Neuronal stem cell (in vitro differentiated cells): ENCODE measurements at regions not wholly inside any gene's neighbourhood (a gene's known extent, or its start where the extent isn't known, plus 50 kb on each side); places are given as distances from the start of the nearest gene placed in this dataset.

Experiments used
- DNase-seq: peaks from one replicate; pipeline ENCODE4 v3.0.0-alpha.2; 2013; ENCODE audit warnings: low spot score
- H2AFZ ChIP-seq: one replicate; pipeline ENCODE4 v1.6.1; 2013; ENCODE audit warnings: mild to moderate bottlenecking, low read length, inconsistent platforms
- H2AK5ac ChIP-seq: 2 replicates; pipeline ENCODE4 v1.6.1; 2013; ENCODE audit warnings: low read depth, mild to moderate bottlenecking, inconsistent platforms, low read length, moderate library complexity, mixed read lengths
- H2BK120ac ChIP-seq: 2 replicates; pipeline ENCODE4 v1.6.1; 2013; ENCODE audit warnings: low read depth, mild to moderate bottlenecking, inconsistent platforms, low read length, moderate library complexity, mixed read lengths
- H2BK12ac ChIP-seq: one replicate; pipeline ENCODE4 v1.6.1; 2013; ENCODE audit warnings: low read length, inconsistent platforms
- H2BK15ac ChIP-seq: 2 replicates; pipeline ENCODE4 v1.6.1; 2013; ENCODE audit warnings: mild to moderate bottlenecking, low read length, inconsistent platforms, mixed read lengths
- H2BK5ac ChIP-seq: one replicate; pipeline ENCODE4 v1.6.1; 2013; ENCODE audit warnings: inconsistent platforms, mild to moderate bottlenecking, low read length, moderate library complexity
- H3K14ac ChIP-seq: one replicate; pipeline ENCODE4 v1.6.1; 2013; ENCODE audit warnings: low read length, inconsistent platforms
- H3K18ac ChIP-seq: 2 replicates; pipeline ENCODE4 v1.6.1; 2013; ENCODE audit warnings: low read length, inconsistent platforms
- H3K23ac ChIP-seq: 2 replicates; pipeline ENCODE4 v1.6.1; 2013; ENCODE audit warnings: low read depth, mild to moderate bottlenecking, mixed read lengths, low read length, inconsistent platforms; ENCODE audit not compliant: poor library complexity
- H3K27ac ChIP-seq: replicated peaks from 3 replicates; pipeline ENCODE4 v1.5.1; 2013; ENCODE audit warnings: low read length, inconsistent platforms
- H3K27me3 ChIP-seq, 3 experiments: 2 replicates each; pipeline ENCODE4 v1.6.1; 2013; ENCODE audit warnings: low read length in 3 of 3, mild to moderate bottlenecking in 2 of 3, inconsistent platforms in 1 of 3, low read depth in 1 of 3, mixed read lengths in 1 of 3, moderate library complexity in 1 of 3; ENCODE audit not compliant: control insufficient read depth in 3 of 3, insufficient read depth in 3 of 3
- H3K36me3 ChIP-seq, 2 donors: replicated peaks in 1 of 2; 2 replicates each; pipeline ENCODE4 v1.6.1; 2013; ENCODE audit warnings: low read length in 2 of 2; ENCODE audit not compliant: control insufficient read depth in 2 of 2, insufficient read depth in 2 of 2
- H3K4ac ChIP-seq: 2 replicates; pipeline ENCODE4 v1.6.1; 2013; ENCODE audit warnings: inconsistent platforms, mild to moderate bottlenecking, low read length, moderate library complexity
- H3K4me1 ChIP-seq, 2 donors: 1 replicate in 1 of 2; 2 replicates in 1 of 2; pipeline ENCODE4 v1.6.1; 2013; ENCODE audit warnings: low read length in 2 of 2, low read depth in 1 of 2; ENCODE audit not compliant: control insufficient read depth in 2 of 2, insufficient read depth in 1 of 2
- H3K4me2 ChIP-seq: one replicate; pipeline ENCODE4 v1.6.1; 2013; ENCODE audit warnings: mild to moderate bottlenecking, low read length, inconsistent platforms; ENCODE audit not compliant: insufficient read depth, poor library complexity, severe bottlenecking
- H3K4me3 ChIP-seq, 2 donors: 2 replicates each; pipeline ENCODE4 v1.5.1; 2013; ENCODE audit warnings: low read length in 2 of 2, mild to moderate bottlenecking in 2 of 2, inconsistent platforms in 1 of 2, moderate library complexity in 1 of 2
- H3K79me1 ChIP-seq: one replicate; pipeline ENCODE4 v1.6.1; 2013; ENCODE audit warnings: low read depth, mild to moderate bottlenecking, inconsistent platforms, low read length, moderate library complexity
- H3K9ac ChIP-seq: one replicate; pipeline ENCODE4 v1.6.1; 2013; ENCODE audit warnings: mild to moderate bottlenecking, low read depth, low read length, inconsistent platforms; ENCODE audit not compliant: poor library complexity
- H3K9me3 ChIP-seq, 2 donors: replicated peaks in 1 of 2; 2 replicates each; pipeline versions ENCODE3 to v1.6.1; 2013; ENCODE audit warnings: low read length in 2 of 2, mild to moderate bottlenecking in 2 of 2, inconsistent platforms in 1 of 2, low read depth in 1 of 2, mixed read lengths in 1 of 2, moderate library complexity in 1 of 2; ENCODE audit not compliant: control insufficient read depth in 2 of 2, insufficient read depth in 1 of 2
- H4K8ac ChIP-seq: one replicate; pipeline ENCODE4 v1.6.1; 2013; ENCODE audit warnings: low read depth, mild to moderate bottlenecking, inconsistent platforms, low read length, moderate library complexity
- H4K91ac ChIP-seq: one replicate; pipeline ENCODE4 v1.6.1; 2013; ENCODE audit warnings: low read length, low read depth, mild to moderate bottlenecking, inconsistent platforms; ENCODE audit not compliant: poor library complexity
- WGBS, 2 donors: extraction: QIAGEN DNeasy Blood & Tissue Kit; methylation state at CpG; one replicate each; pipeline ENCODE4 v1.1.7; 2013; ENCODE audit warnings: missing lambda C conversion rate in 2 of 2, mixed read lengths in 1 of 2; ENCODE audit not compliant: insufficient read length in 2 of 2, insufficient replicate concordance in 1 of 2; ENCODE audit errors: extremely low coverage in 2 of 2; 5-methylcytosine and 5-hydroxymethylcytosine counted together

GRCh38 chr5:88536146-88536545 lies 267.5 kb upstream of the TMEM161B start:
- H3K18ac ChIP-seq: no peak overlapping the region
- no peak overlapping the region for H4K91ac ChIP-seq
- no peak overlapping the region for H3K9ac ChIP-seq
- no peak overlapping the region for H3K23ac ChIP-seq
- peaks cover 0 to 42% (median 0%) of the 10 kb centered on the region in 3 experiments for H3K27me3 ChIP-seq
- H2BK12ac ChIP-seq: no peak overlapping the region
- peaks cover 9 to 25% of the 10 kb centered on the region in 2 donors for H3K4me1 ChIP-seq
- no CpG with 5 or more reads among the region's 3 CpGs for WGBS, 2 donors
- H2AFZ ChIP-seq: no peak overlapping the region
- H3K79me1 ChIP-seq: no peaks in the 10 kb centered on the region
- H2BK5ac ChIP-seq: no peak overlapping the region
- H3K4ac ChIP-seq: no peak overlapping the region
- H3K4me2 ChIP-seq: no peak overlapping the region
- no peak for DNase-seq
- H2BK120ac ChIP-seq: no peak overlapping the region
- H3K9me3 ChIP-seq: no peaks in the 10 kb centered on the region
- no peaks in the 10 kb centered on the region for H3K36me3 ChIP-seq
- no peak overlapping the region for H3K14ac ChIP-seq
- H2AK5ac ChIP-seq: no peak overlapping the region
- H3K4me3 ChIP-seq: no peak overlapping the region
- no peak overlapping the region for H4K8ac ChIP-seq
- H2BK15ac ChIP-seq: no peak overlapping the region
- no peak overlapping the region for H3K27ac ChIP-seq

- H4K91ac ChIP-seq: no peak overlapping the region
- H3K4me2 ChIP-seq: no peak overlapping the region
- no peak overlapping the region for H2BK120ac ChIP-seq
- H2AFZ ChIP-seq: no peak overlapping the region
- no peak overlapping the region for H3K27ac ChIP-seq
- no CpG with 5 or more reads among the region's 3 CpGs for WGBS, 2 donors
- no peaks in the 10 kb centered on the region for H3K79me1 ChIP-seq
- no peak for DNase-seq
- no peaks in the 10 kb centered on the region for H3K36me3 ChIP-seq
- H3K9ac ChIP-seq: no peak overlapping the region
- H2BK12ac ChIP-seq: no peak overlapping the region
- H3K14ac ChIP-seq: no peak overlapping the region
- no peaks in the 10 kb centered on the region for H3K27me3 ChIP-seq
- H3K9me3 ChIP-seq: no peaks in the 10 kb centered on the region
- no peak overlapping the region for H3K4me3 ChIP-seq
- no peaks in the 10 kb centered on the region for H3K4me1 ChIP-seq
- no peak overlapping the region for H3K4ac ChIP-seq
- H2BK15ac ChIP-seq: no peak overlapping the region
- no peak overlapping the region for H3K18ac ChIP-seq
- H2BK5ac ChIP-seq: no peak overlapping the region
- H4K8ac ChIP-seq: no peak overlapping the region
- no peak overlapping the region for H3K23ac ChIP-seq
- no peak overlapping the region for H2AK5ac ChIP-seq
Measured at GRCh38 chr5:88524941-88525340, 256.3 kb upstream of the TMEM161B start.

DNA sequence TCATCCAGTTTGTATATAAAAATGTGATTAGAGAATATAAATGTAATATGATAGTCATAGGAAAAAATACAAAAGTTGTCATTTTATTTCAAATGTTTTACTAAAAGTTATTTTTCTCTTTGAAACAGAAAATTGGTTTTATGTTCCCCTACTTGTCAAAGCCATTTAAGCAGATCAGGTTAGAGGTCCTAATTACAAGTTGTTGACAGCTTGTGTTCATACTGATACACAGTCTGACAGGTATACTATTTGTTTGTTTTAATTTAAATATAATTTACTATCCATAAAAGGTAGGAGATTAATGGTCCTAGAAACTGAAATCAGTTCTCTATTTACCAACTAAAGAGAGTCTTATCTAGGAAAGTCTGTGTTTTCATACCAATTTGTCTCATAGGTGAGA lies 250.4 kb upstream of the TMEM161B start:
- H3K4me1 ChIP-seq: no peaks in the 10 kb centered on the region
- no peak overlapping the region for H2AK5ac ChIP-seq
- no peak overlapping the region for H3K4me2 ChIP-seq
- no peaks in the 10 kb centered on the region for H3K36me3 ChIP-seq
- no peak overlapping the region for H3K9ac ChIP-seq
- no peak overlapping the region for H3K4ac ChIP-seq
- no peak overlapping the region for H4K91ac ChIP-seq
- H3K27me3 ChIP-seq: no peaks in the 10 kb centered on the region
- H3K4me3 ChIP-seq: no peak overlapping the region
- no peak overlapping the region for H4K8ac ChIP-seq
- no peak overlapping the region for H3K27ac ChIP-seq
- H3K23ac ChIP-seq: no peak overlapping the region
- no peak overlapping the region for H3K14ac ChIP-seq
- H2BK5ac ChIP-seq: no peak overlapping the region
- no peak overlapping the region for H2BK15ac ChIP-seq
- DNase-seq: no peak
- H3K9me3 ChIP-seq: no peaks in the 10 kb centered on the region
- H2AFZ ChIP-seq: no peak overlapping the region
- H3K18ac ChIP-seq: no peak overlapping the region
- no peaks in the 10 kb centered on the region for H3K79me1 ChIP-seq
- H2BK120ac ChIP-seq: no peak overlapping the region
- no peak overlapping the region for H2BK12ac ChIP-seq

- Histone ChIP-seq H3K9me3 (no peaks in the 10 kb centered on the region), H2BK12ac (no peak overlapping the region), H3K14ac (no peak overlapping the region), H3K4me2 (no peak overlapping the region), H3K27me3 (no peaks in the 10 kb centered on the region), H3K27ac (no peak overlapping the region), H3K4me1 (no peaks in the 10 kb centered on the region), H3K4ac (no peak overlapping the region), H2AFZ (no peak overlapping the region), H4K8ac (no peak overlapping the region), H2AK5ac (no peak overlapping the region), H3K4me3 (no peak overlapping the region), H2BK120ac (no peak overlapping the region), H3K9ac (no peak overlapping the region), H4K91ac (no peak overlapping the region), H3K18ac (no peak overlapping the region), H2BK5ac (no peak overlapping the region), H2BK15ac (no peak overlapping the region), H3K36me3 (no peaks in the 10 kb centered on the region), H3K79me1 (no peaks in the 10 kb centered on the region), H3K23ac (no peak overlapping the region)
- no peak for DNase-seq
- WGBS, 2 donors: no CpG with 5 or more reads among the region's 4 CpGs
Measured at GRCh38 chr5:88518131-88519016, 249.7 kb upstream of the TMEM161B start.
